ENCODE measurements at regions not wholly inside any gene's neighbourhood (a gene's known extent, or its start where the extent isn't known, plus 50 kb on each side); places are given as distances from the start of the nearest gene placed in this dataset.

DNA sequence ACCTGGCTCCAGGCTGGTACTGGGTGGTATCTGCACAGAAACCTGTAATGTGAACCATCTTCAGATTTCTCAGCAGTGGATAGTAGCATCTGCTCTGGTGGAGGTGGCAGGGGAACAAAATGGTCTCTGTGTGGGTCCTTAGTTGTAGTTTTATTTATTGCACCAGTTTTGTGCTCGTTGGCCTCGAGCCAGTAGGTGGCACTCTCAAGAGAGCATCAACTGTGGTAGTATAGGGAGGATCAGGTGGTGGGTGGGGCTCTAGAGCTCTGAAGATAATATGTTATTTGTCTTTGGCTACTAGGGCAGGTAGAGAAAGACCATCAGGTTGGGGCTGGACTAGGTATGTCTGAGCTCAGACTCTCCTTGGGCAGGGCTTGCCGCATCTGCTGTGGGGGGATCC, 254.0 kb upstream of the GPR149 start:
- Mint-ChIP-seq H3K9me3 (ENCODE audit: unreplicated experiment) (no peaks in the 10 kb centered on the region), H3K4me3 (ENCODE audit: unreplicated experiment) (no peak overlapping the region), H3K27me3 (ENCODE audit: insufficient read depth, unreplicated experiment) (peaks cover 3% of the 10 kb centered on the region), H3K27ac (ENCODE audit: unreplicated experiment) (no peak overlapping the region), H3K4me1 (ENCODE audit: low read depth, unreplicated experiment) (no peaks in the 10 kb centered on the region), H3K36me3 (ENCODE audit: insufficient read depth, unreplicated experiment) (no peaks in the 10 kb centered on the region)
- TF ChIP-seq, protein P1, sequence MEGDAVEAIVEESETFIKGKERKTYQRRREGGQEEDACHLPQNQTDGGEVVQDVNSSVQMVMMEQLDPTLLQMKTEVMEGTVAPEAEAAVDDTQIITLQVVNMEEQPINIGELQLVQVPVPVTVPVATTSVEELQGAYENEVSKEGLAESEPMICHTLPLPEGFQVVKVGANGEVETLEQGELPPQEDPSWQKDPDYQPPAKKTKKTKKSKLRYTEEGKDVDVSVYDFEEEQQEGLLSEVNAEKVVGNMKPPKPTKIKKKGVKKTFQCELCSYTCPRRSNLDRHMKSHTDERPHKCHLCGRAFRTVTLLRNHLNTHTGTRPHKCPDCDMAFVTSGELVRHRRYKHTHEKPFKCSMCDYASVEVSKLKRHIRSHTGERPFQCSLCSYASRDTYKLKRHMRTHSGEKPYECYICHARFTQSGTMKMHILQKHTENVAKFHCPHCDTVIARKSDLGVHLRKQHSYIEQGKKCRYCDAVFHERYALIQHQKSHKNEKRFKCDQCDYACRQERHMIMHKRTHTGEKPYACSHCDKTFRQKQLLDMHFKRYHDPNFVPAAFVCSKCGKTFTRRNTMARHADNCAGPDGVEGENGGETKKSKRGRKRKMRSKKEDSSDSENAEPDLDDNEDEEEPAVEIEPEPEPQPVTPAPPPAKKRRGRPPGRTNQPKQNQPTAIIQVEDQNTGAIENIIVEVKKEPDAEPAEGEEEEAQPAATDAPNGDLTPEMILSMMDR (IDR thresholded peaks at IDR 0.05; ENCODE audit: insufficient read depth in 1 of 2, low read depth in 1 of 2, low read length in 1 of 2, severe bottlenecking in 1 of 2, unreplicated experiment in 1 of 2), result peak; percentile 13 to 23
- DNase-seq, result peak in 1 of 2 experiments; percentile 21
- intact Hi-C loops (cut with micrococcal nuclease; ENCODE audit: unreplicated experiment), result no loop called here
- Histone ChIP-seq H3K4me1 (no peaks in the 10 kb centered on the region), H3K36me3 (ENCODE audit: control insufficient read depth, insufficient read depth, low read length) (no peaks in the 10 kb centered on the region), H3K9me3 (no peaks in the 10 kb centered on the region), H3K4me3 (ENCODE audit: low read depth, low read length) (no peak overlapping the region), H3K27me3 (replicated peaks; ENCODE audit: control insufficient read depth, insufficient read depth, low read length) (no peaks in the 10 kb centered on the region)
- BruUV-seq (replicated peaks), result no TSS peak
- POLR2A ChIA-PET, result no interaction called here
- CTCF ChIA-PET, result no interaction called here

DNA sequence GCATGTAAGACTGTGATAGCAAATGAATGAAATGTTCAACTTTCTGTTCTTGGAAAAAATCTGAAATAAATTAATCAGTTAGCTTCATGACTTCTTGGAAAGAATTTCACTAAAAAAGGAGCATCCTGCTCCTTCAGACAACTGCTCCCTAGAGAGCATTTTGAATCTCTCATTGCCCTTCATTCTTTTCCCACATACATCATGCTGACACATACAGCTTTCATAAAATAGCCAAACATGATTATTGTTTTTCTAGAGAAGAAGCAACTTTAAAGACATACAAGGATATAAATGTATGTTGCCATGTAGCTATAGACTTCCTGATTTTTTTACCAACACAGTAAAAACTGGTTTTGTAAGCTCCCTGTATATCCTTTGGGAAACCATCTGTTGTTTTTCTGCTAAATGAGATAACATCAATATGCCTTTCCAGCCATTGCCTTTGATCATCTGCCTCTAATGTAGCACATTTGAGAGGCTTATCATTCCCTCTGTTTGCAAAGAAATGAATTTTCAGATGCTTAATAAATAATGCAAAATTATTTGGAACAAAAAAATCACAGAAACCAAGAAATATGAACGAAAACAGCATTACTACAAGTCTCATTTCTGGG, 248.2 kb upstream of the GPR149 start:
- Histone ChIP-seq H3K36me3 (ENCODE audit: control insufficient read depth, insufficient read depth, low read length) (no peaks in the 10 kb centered on the region), H3K27me3 (replicated peaks; ENCODE audit: control insufficient read depth, insufficient read depth, low read length) (no peaks in the 10 kb centered on the region), H3K9me3 (no peaks in the 10 kb centered on the region), H3K4me3 (ENCODE audit: low read depth, low read length) (no peak overlapping the region), H3K4me1 (no peaks in the 10 kb centered on the region)
- Mint-ChIP-seq H3K27me3 (ENCODE audit: insufficient read depth, unreplicated experiment) (peaks cover 3% of the 10 kb centered on the region), H3K27ac (ENCODE audit: unreplicated experiment) (no peak overlapping the region), H3K4me3 (ENCODE audit: unreplicated experiment) (no peak overlapping the region), H3K36me3 (ENCODE audit: insufficient read depth, unreplicated experiment) (no peaks in the 10 kb centered on the region), H3K9me3 (ENCODE audit: unreplicated experiment) (no peaks in the 10 kb centered on the region), H3K4me1 (ENCODE audit: low read depth, unreplicated experiment) (no peaks in the 10 kb centered on the region)
- TF ChIP-seq, protein P1 (IDR thresholded peaks at IDR 0.05; ENCODE audit: insufficient read depth in 1 of 2, low read depth in 1 of 2, low read length in 1 of 2, severe bottlenecking in 1 of 2, unreplicated experiment in 1 of 2), result no peak
- BruUV-seq (replicated peaks), result no TSS peak
- intact Hi-C loops (cut with micrococcal nuclease; ENCODE audit: unreplicated experiment), result no loop called here
- no peak for DNase-seq
- POLR2A ChIA-PET, result no interaction called here
- CTCF ChIA-PET, result no interaction called here

DNA sequence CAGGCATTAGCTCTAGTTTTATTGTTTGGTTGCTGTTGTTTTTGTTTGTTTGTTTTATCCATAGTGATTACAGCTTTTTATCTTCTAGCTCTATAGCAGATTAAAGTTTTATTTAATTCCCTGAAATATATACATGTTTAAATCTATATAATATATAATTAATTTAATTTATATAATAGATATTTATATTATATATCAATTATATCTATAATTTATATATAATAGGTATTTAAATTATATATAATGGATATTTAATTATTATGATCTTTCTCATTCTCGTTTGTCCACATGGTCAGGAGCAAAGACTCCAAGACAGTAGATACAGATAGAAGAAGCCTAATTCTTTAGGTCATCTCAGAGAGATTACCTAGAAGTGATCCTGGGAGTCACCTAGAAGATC, 238.8 kb upstream of the GPR149 start:
- Mint-ChIP-seq H3K9me3 (ENCODE audit: unreplicated experiment) (no peaks in the 10 kb centered on the region), H3K4me1 (ENCODE audit: low read depth, unreplicated experiment) (no peaks in the 10 kb centered on the region), H3K27me3 (ENCODE audit: insufficient read depth, unreplicated experiment) (peaks cover 6% of the 10 kb centered on the region), H3K27ac (ENCODE audit: unreplicated experiment) (no peak overlapping the region), H3K4me3 (ENCODE audit: unreplicated experiment) (no peak overlapping the region), H3K36me3 (ENCODE audit: insufficient read depth, unreplicated experiment) (no peaks in the 10 kb centered on the region)
- H3K4me3 ChIP-seq (ENCODE audit: low read depth, low read length), result no peak overlapping the region
- TF ChIP-seq, protein P1 (IDR thresholded peaks at IDR 0.05; ENCODE audit: insufficient read depth in 1 of 2, low read depth in 1 of 2, low read length in 1 of 2, severe bottlenecking in 1 of 2, unreplicated experiment in 1 of 2), result no peak
- no peak for DNase-seq
- POLR2A ChIA-PET, result no interaction called here
- intact Hi-C loops (cut with micrococcal nuclease; ENCODE audit: unreplicated experiment), result no loop called here
- no peaks in the 10 kb centered on the region for H3K27me3 ChIP-seq (replicated peaks; ENCODE audit: control insufficient read depth, insufficient read depth, low read length)
- CTCF ChIA-PET, result no interaction called here
- H3K9me3 ChIP-seq, result no peaks in the 10 kb centered on the region
- no peaks in the 10 kb centered on the region for H3K4me1 ChIP-seq
- no peaks in the 10 kb centered on the region for H3K36me3 ChIP-seq (ENCODE audit: control insufficient read depth, insufficient read depth, low read length)
- no TSS peak for BruUV-seq (replicated peaks)
